CD8-positive, alpha-beta memory T cell (primary cell): ENCODE measurements at regions not wholly inside any gene's neighbourhood (a gene's known extent, or its start where the extent isn't known, plus 50 kb on each side); places are given as distances from the start of the nearest gene placed in this dataset.

Experiments used
- CTCF ChIA-PET: fragments of 350-600 bp; sonication (Branson Sonifier 250); formaldehyde crosslinking; loops from one replicate; lab custom pipeline; 2021; ENCODE audit warnings: antibody characterized with exemption; lab: Charles Lee
- POLR2A ChIA-PET: fragments of 350-600 bp; sonication (Branson Sonifier 250); formaldehyde crosslinking; loops from one replicate; lab custom pipeline; 2021; ENCODE audit warnings: antibody characterized with exemption; lab: Charles Lee
- DNase-seq, 5 donors: peaks; one replicate each; pipeline versions ENCODE4 v3.0.0 to v3.0.0-alpha.2; 2020 to 2022; ENCODE audit warnings: mixed read lengths in 1 of 5
- H3K27ac ChIP-seq: one replicate; pipeline ENCODE4 v1.7.0; 2013; ENCODE audit warnings: low read depth, mild to moderate bottlenecking, low read length, moderate library complexity
- H3K27me3 ChIP-seq: 2 replicates; pipeline ENCODE4 v1.7.0; 2013; ENCODE audit warnings: low read length, mild to moderate bottlenecking; ENCODE audit not compliant: insufficient read depth, poor library complexity, severe bottlenecking
- H3K36me3 ChIP-seq: 2 replicates; pipeline ENCODE4 v1.7.0; 2013; ENCODE audit warnings: mild to moderate bottlenecking, low read length, moderate library complexity; ENCODE audit not compliant: insufficient read depth
- H3K4me1 ChIP-seq: 2 replicates; pipeline ENCODE4 v1.7.0; 2013; ENCODE audit warnings: mild to moderate bottlenecking, low read length, moderate library complexity; ENCODE audit not compliant: insufficient read depth
- H3K4me3 ChIP-seq: 2 replicates; pipeline ENCODE4 v1.7.0; 2013; ENCODE audit warnings: mild to moderate bottlenecking, low read length
- H3K9me3 ChIP-seq: 2 replicates; pipeline ENCODE4 v1.7.0; 2013; ENCODE audit warnings: mild to moderate bottlenecking, low read length
- H3K27ac Mint-ChIP-seq, 8 donors: one replicate each; pipeline ENCODE4 v1.8.0; 2020 to 2021; ENCODE audit warnings: mixed read lengths in 8 of 8, mild to moderate bottlenecking in 6 of 8, inconsistent platforms in 3 of 8, moderate library complexity in 3 of 8
- H3K27me3 Mint-ChIP-seq, 2 donors: one replicate each; pipeline ENCODE4 v1.8.0; 2020 to 2021; ENCODE audit warnings: mixed read lengths in 2 of 2, mild to moderate bottlenecking in 1 of 2, moderate library complexity in 1 of 2
- H3K36me3 Mint-ChIP-seq, 3 donors: one replicate each; pipeline ENCODE4 v1.8.0; 2020 to 2021; ENCODE audit warnings: mixed read lengths in 3 of 3, inconsistent platforms in 1 of 3, mild to moderate bottlenecking in 1 of 3
- H3K4me1 Mint-ChIP-seq, 3 donors: one replicate each; pipeline ENCODE4 v1.8.0; 2020 to 2021; ENCODE audit warnings: mixed read lengths in 3 of 3, inconsistent platforms in 1 of 3, mild to moderate bottlenecking in 1 of 3
- H3K4me3 Mint-ChIP-seq, 7 donors: one replicate each; pipeline ENCODE4 v1.8.0; 2020 to 2021; ENCODE audit warnings: mixed read lengths in 7 of 7, mild to moderate bottlenecking in 6 of 7, moderate library complexity in 4 of 7, inconsistent platforms in 2 of 7
- H3K9me3 Mint-ChIP-seq, 5 donors: one replicate each; pipeline ENCODE4 v1.8.0; 2020 to 2022; ENCODE audit warnings: mixed read lengths in 5 of 5, mild to moderate bottlenecking in 3 of 5, moderate library complexity in 2 of 5, inconsistent platforms in 1 of 5

GRCh38 chr9:25613709-25614108, 64.5 kb downstream of the TUSC1 start:
- H3K27ac ChIP-seq = no peak overlapping the region
- CTCF ChIA-PET = no interaction called here
- peaks cover 4 to 31% (median 8%) of the 10 kb centered on the region in 5 donors for H3K9me3 Mint-ChIP-seq
- H3K4me3 Mint-ChIP-seq = no peak overlapping the region
- peaks cover 5% of the 10 kb centered on the region for H3K9me3 ChIP-seq
- H3K4me1 Mint-ChIP-seq = no peaks in the 10 kb centered on the region
- H3K27ac Mint-ChIP-seq = no peak overlapping the region
- H3K27me3 ChIP-seq = no peaks in the 10 kb centered on the region
- H3K4me1 ChIP-seq = no peaks in the 10 kb centered on the region
- no peak overlapping the region for H3K4me3 ChIP-seq
- H3K36me3 Mint-ChIP-seq = no peaks in the 10 kb centered on the region
- POLR2A ChIA-PET = no interaction called here
- H3K27me3 Mint-ChIP-seq = no peaks in the 10 kb centered on the region
- DNase-seq = no peak
- no peaks in the 10 kb centered on the region for H3K36me3 ChIP-seq

- ChIA-PET CTCF (no interaction called here), POLR2A (no interaction called here)
- Mint-ChIP-seq H3K4me3 (no peak overlapping the region), H3K27me3 (no peaks in the 10 kb centered on the region), H3K36me3 (no peaks in the 10 kb centered on the region), H3K4me1 (no peaks in the 10 kb centered on the region), H3K27ac (no peak overlapping the region), H3K9me3 (peaks cover 1 to 25% (median 12%) of the 10 kb centered on the region in 5 donors)
- H3K27me3 ChIP-seq = no peaks in the 10 kb centered on the region
- no peaks in the 10 kb centered on the region for H3K36me3 ChIP-seq
- no peak overlapping the region for H3K27ac ChIP-seq
- no peak overlapping the region for H3K4me3 ChIP-seq
- H3K9me3 ChIP-seq = no peaks in the 10 kb centered on the region
- DNase-seq = no peak
- H3K4me1 ChIP-seq = no peaks in the 10 kb centered on the region
Observed at GRCh38 chr9:25603106-25603505, 75.1 kb downstream of the TUSC1 start.

GRCh38 chr9:25602400-25603044, 75.7 kb downstream of the TUSC1 start:
- DNase-seq = no peak
- Mint-ChIP-seq H3K9me3 (peaks cover 1 to 27% (median 12%) of the 10 kb centered on the region in 5 donors), H3K4me3 (no peak overlapping the region), H3K27me3 (no peaks in the 10 kb centered on the region), H3K4me1 (no peaks in the 10 kb centered on the region), H3K27ac (no peak overlapping the region), H3K36me3 (no peaks in the 10 kb centered on the region)
- Histone ChIP-seq H3K27ac (no peak overlapping the region), H3K4me3 (no peak overlapping the region), H3K36me3 (no peaks in the 10 kb centered on the region), H3K27me3 (no peaks in the 10 kb centered on the region), H3K4me1 (no peaks in the 10 kb centered on the region), H3K9me3 (no peaks in the 10 kb centered on the region)
- ChIA-PET POLR2A (no interaction called here), CTCF (no interaction called here)

GRCh38 chr9:25600501-25600900, 77.7 kb downstream of the TUSC1 start:
- ChIA-PET POLR2A (no interaction called here), CTCF (no interaction called here)
- H3K4me3 Mint-ChIP-seq = no peak overlapping the region
- no peaks in the 10 kb centered on the region for H3K4me1 ChIP-seq
- H3K27ac Mint-ChIP-seq = no peak overlapping the region
- DNase-seq = no peak
- no peaks in the 10 kb centered on the region for H3K27me3 Mint-ChIP-seq
- no peaks in the 10 kb centered on the region for H3K4me1 Mint-ChIP-seq
- H3K36me3 Mint-ChIP-seq = no peaks in the 10 kb centered on the region
- peaks cover 8 to 38% (median 15%) of the 10 kb centered on the region in 5 donors for H3K9me3 Mint-ChIP-seq
- H3K27me3 ChIP-seq = no peaks in the 10 kb centered on the region
- no peaks in the 10 kb centered on the region for H3K9me3 ChIP-seq
- no peak overlapping the region for H3K27ac ChIP-seq
- H3K4me3 ChIP-seq = no peak overlapping the region
- H3K36me3 ChIP-seq = no peaks in the 10 kb centered on the region

- Histone ChIP-seq H3K36me3 (no peaks in the 10 kb centered on the region), H3K4me3 (no peak overlapping the region), H3K27ac (no peak overlapping the region), H3K9me3 (peaks cover 5% of the 10 kb centered on the region), H3K4me1 (no peaks in the 10 kb centered on the region), H3K27me3 (no peaks in the 10 kb centered on the region)
- Mint-ChIP-seq H3K27me3 (no peaks in the 10 kb centered on the region), H3K4me1 (no peaks in the 10 kb centered on the region), H3K36me3 (no peaks in the 10 kb centered on the region), H3K27ac (no peak overlapping the region), H3K9me3 (peaks cover 16 to 44% (median 24%) of the 10 kb centered on the region in 5 donors), H3K4me3 (no peak overlapping the region)
- no peak for DNase-seq
- POLR2A ChIA-PET = no interaction called here
- CTCF ChIA-PET = no interaction called here
Observed at GRCh38 chr9:25584611-25585010, 93.6 kb downstream of the TUSC1 start.

- H3K27me3 ChIP-seq = no peaks in the 10 kb centered on the region
- no peaks in the 10 kb centered on the region for H3K4me1 Mint-ChIP-seq
- H3K27ac ChIP-seq = no peak overlapping the region
- H3K4me3 Mint-ChIP-seq = no peak overlapping the region
- POLR2A ChIA-PET = no interaction called here
- H3K4me1 ChIP-seq = no peaks in the 10 kb centered on the region
- peaks cover 19% of the 10 kb centered on the region for H3K9me3 ChIP-seq
- H3K9me3 Mint-ChIP-seq = peaks cover 0 to 37% (median 4%) of the 10 kb centered on the region in 5 donors
- no peak for DNase-seq
- no peaks in the 10 kb centered on the region for H3K36me3 ChIP-seq
- H3K36me3 Mint-ChIP-seq = no peaks in the 10 kb centered on the region
- H3K4me3 ChIP-seq = no peak overlapping the region
- CTCF ChIA-PET = no interaction called here
- no peak overlapping the region for H3K27ac Mint-ChIP-seq
- H3K27me3 Mint-ChIP-seq = no peaks in the 10 kb centered on the region
Observed at GRCh38 chr9:25573281-25573680, 105.0 kb downstream of the TUSC1 start.

- H3K27me3 ChIP-seq = no peaks in the 10 kb centered on the region
- CTCF ChIA-PET = no interaction called here
- DNase-seq = no peak
- no peaks in the 10 kb centered on the region for H3K4me1 ChIP-seq
- peaks cover 14% of the 10 kb centered on the region for H3K9me3 ChIP-seq
- POLR2A ChIA-PET = no interaction called here
- H3K27ac ChIP-seq = no peak overlapping the region
- H3K36me3 ChIP-seq = no peaks in the 10 kb centered on the region
- H3K27me3 Mint-ChIP-seq = no peaks in the 10 kb centered on the region
- peaks cover 0 to 36% (median 4%) of the 10 kb centered on the region in 5 donors for H3K9me3 Mint-ChIP-seq
- no peaks in the 10 kb centered on the region for H3K36me3 Mint-ChIP-seq
- H3K4me3 Mint-ChIP-seq = no peak overlapping the region
- no peak overlapping the region for H3K27ac Mint-ChIP-seq
- no peaks in the 10 kb centered on the region for H3K4me1 Mint-ChIP-seq
- no peak overlapping the region for H3K4me3 ChIP-seq
Observed at GRCh38 chr9:25571491-25571890, 106.8 kb downstream of the TUSC1 start.

- Histone ChIP-seq H3K9me3 (peaks cover 14% of the 10 kb centered on the region), H3K36me3 (no peaks in the 10 kb centered on the region), H3K27me3 (no peaks in the 10 kb centered on the region), H3K27ac (no peak overlapping the region), H3K4me3 (no peak overlapping the region), H3K4me1 (no peaks in the 10 kb centered on the region)
- H3K4me3 Mint-ChIP-seq = no peak overlapping the region
- H3K36me3 Mint-ChIP-seq = no peaks in the 10 kb centered on the region
- H3K9me3 Mint-ChIP-seq = peaks cover 0 to 40% (median 6%) of the 10 kb centered on the region in 5 donors
- no peak overlapping the region for H3K27ac Mint-ChIP-seq
- ChIA-PET POLR2A (no interaction called here), CTCF (no interaction called here)
- H3K27me3 Mint-ChIP-seq = no peaks in the 10 kb centered on the region
- no peak for DNase-seq
- no peaks in the 10 kb centered on the region for H3K4me1 Mint-ChIP-seq
Observed at GRCh38 chr9:25570802-25571201, 107.4 kb downstream of the TUSC1 start.
